ENCODE measurements at regions not wholly inside any gene's neighbourhood (a gene's known extent, or its start where the extent isn't known, plus 50 kb on each side); places are given as distances from the start of the nearest gene placed in this dataset.

GRCh38 chr18:40159141-40160017, 1795.7 kb upstream of the PIK3C3 start:
- ATAC-seq (peak; percentile 85), DNase-seq (peak; percentile 41)
- H2AFZ ChIP-seq (ENCODE audit: low read length), result no peak overlapping the region
- no peaks in the 10 kb centered on the region for H4K20me1 ChIP-seq (ENCODE audit: low read length)
- H3F3A ChIP-seq (ENCODE audit: low read length, unreplicated experiment), result no peaks in the 10 kb centered on the region
- no peaks in the 10 kb centered on the region for H3K9me3 ChIP-seq (ENCODE audit: low read length)
- no peaks in the 10 kb centered on the region for H3K9me2 ChIP-seq (replicated peaks; ENCODE audit: low read length)
- intact Hi-C loops (cut with micrococcal nuclease), result loop anchor here (5.0 to 10.0 kb wide), 4 partner anchors 212 to 575 kb away; no protein-coding TSS in a partner anchor
- TF ChIP-seq CTCF (conservative IDR thresholded peaks at IDR 0.05; ENCODE audit: low read depth, low read length), result peak; percentile 63
- no peak for TF ChIP-seq EZH2 (IDR thresholded peaks at IDR 0.05; ENCODE audit: low read length, unreplicated experiment)
- TF ChIP-seq EZH2phosphoT487 (IDR thresholded peaks at IDR 0.05; ENCODE audit: borderline replicate concordance, low read length), result no peak
- H3K27ac ChIP-seq (ENCODE audit: low read length), result no peak overlapping the region
- no peaks in the 10 kb centered on the region for H3K79me2 ChIP-seq (ENCODE audit: low read length)
- H3K9ac ChIP-seq (ENCODE audit: low read length), result no peak overlapping the region
- peak overlapping the region; percentile 48 for H3K4me2 ChIP-seq (ENCODE audit: low read length)
- POLR2A ChIA-PET (ENCODE audit: unreplicated experiment), result no interaction called here
- no peaks in the 10 kb centered on the region for H3K27me3 ChIP-seq (ENCODE audit: low read length)
- CTCF ChIA-PET, result interaction anchor here (0.7 to 1.1 kb wide), 3 partner anchors 318 to 1257 kb away, joined by 3 to 4 read pairs (median 3); no protein-coding TSS in a partner anchor
- no TSS peak for BruUV-seq (replicated peaks)
- no peaks in the 10 kb centered on the region; the same call in 1 of the 2 replicates for H3K4me1 ChIP-seq (ENCODE audit: insufficient read depth, low read length)
- H3K36me3 ChIP-seq (ENCODE audit: low read depth, low read length), result no peaks in the 10 kb centered on the region
- peak overlapping the region; percentile 49; the same call in 1 of the 2 replicates for H3K4me3 ChIP-seq (ENCODE audit: low read length)

- H3K9me2 ChIP-seq (replicated peaks; ENCODE audit: low read length), result no peaks in the 10 kb centered on the region
- DNase-seq (no peak), ATAC-seq (no peak)
- no peak overlapping the region for H2AFZ ChIP-seq (ENCODE audit: low read length)
- H3K4me1 ChIP-seq (ENCODE audit: insufficient read depth, low read length), result peaks cover 3% of the 10 kb centered on the region; the same call in 1 of the 2 replicates
- H4K20me1 ChIP-seq (ENCODE audit: low read length), result no peaks in the 10 kb centered on the region
- no peaks in the 10 kb centered on the region for H3K9me3 ChIP-seq (ENCODE audit: low read length)
- no peak overlapping the region for H3K4me3 ChIP-seq (ENCODE audit: low read length)
- no peak for TF ChIP-seq CTCF (conservative IDR thresholded peaks at IDR 0.05; ENCODE audit: low read depth, low read length)
- no peak for TF ChIP-seq EZH2phosphoT487 (IDR thresholded peaks at IDR 0.05; ENCODE audit: borderline replicate concordance, low read length)
- TF ChIP-seq EZH2 (IDR thresholded peaks at IDR 0.05; ENCODE audit: low read length, unreplicated experiment), result no peak
- no peak overlapping the region for H3K4me2 ChIP-seq (ENCODE audit: low read length)
- BruUV-seq (replicated peaks), result no TSS peak
- no peaks in the 10 kb centered on the region for H3K79me2 ChIP-seq (ENCODE audit: low read length)
- CTCF ChIA-PET, result no interaction called here
- no peaks in the 10 kb centered on the region for H3K27me3 ChIP-seq (ENCODE audit: low read length)
- intact Hi-C loops (cut with micrococcal nuclease), result loop anchor here (5.0 to 10.0 kb wide), 4 partner anchors 210 to 572 kb away; no protein-coding TSS in a partner anchor
- no peaks in the 10 kb centered on the region for H3K36me3 ChIP-seq (ENCODE audit: low read depth, low read length)
- POLR2A ChIA-PET (ENCODE audit: unreplicated experiment), result no interaction called here
- no peaks in the 10 kb centered on the region for H3F3A ChIP-seq (ENCODE audit: low read length, unreplicated experiment)
- H3K9ac ChIP-seq (ENCODE audit: low read length), result no peak overlapping the region
- no peak overlapping the region for H3K27ac ChIP-seq (ENCODE audit: low read length)
Measured at GRCh38 chr18:40157120-40157519, 1797.9 kb upstream of the PIK3C3 start.
